Activated CD8-positive, alpha-beta memory T cell treated with anti-CD3 and anti-CD28 coated beads for 36 hours (primary cell): ENCODE measurements at regions not wholly inside any gene's neighbourhood (a gene's known extent, or its start where the extent isn't known, plus 50 kb on each side); places are given as distances from the start of the nearest gene placed in this dataset.

Source experiments
- CTCF ChIA-PET: fragments of 350-600 bp; sonication (Branson Sonifier 250); formaldehyde crosslinking; loops from one replicate; lab custom pipeline; 2021; ENCODE audit warnings: antibody characterized with exemption; lab: Charles Lee
- POLR2A ChIA-PET: fragments of 350-600 bp; sonication (Branson Sonifier 250); formaldehyde crosslinking; loops from one replicate; lab custom pipeline; 2021; ENCODE audit warnings: antibody characterized with exemption; lab: Charles Lee

DNA sequence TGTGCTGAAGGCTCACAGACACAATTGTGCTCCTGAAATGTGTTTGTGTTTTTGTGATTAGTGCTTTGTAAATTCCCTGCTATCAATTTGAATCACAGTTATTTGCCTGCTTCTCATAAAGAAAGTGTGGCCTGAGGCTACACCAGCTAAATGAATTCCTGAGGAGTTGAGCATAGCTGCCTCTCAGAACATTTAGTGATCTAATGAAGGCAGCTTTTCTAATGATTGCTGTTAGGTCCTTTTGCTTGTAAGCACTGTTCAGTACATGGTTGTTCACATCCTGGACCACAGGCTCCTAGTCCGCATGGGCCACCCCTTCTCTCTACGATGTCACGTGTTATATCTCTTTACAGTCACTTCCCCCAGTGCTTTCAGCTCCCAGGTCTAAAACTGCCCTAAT, 238.2 kb downstream of the B3GLCT start:
- POLR2A ChIA-PET: no interaction called here
- CTCF ChIA-PET: no interaction called here

DNA sequence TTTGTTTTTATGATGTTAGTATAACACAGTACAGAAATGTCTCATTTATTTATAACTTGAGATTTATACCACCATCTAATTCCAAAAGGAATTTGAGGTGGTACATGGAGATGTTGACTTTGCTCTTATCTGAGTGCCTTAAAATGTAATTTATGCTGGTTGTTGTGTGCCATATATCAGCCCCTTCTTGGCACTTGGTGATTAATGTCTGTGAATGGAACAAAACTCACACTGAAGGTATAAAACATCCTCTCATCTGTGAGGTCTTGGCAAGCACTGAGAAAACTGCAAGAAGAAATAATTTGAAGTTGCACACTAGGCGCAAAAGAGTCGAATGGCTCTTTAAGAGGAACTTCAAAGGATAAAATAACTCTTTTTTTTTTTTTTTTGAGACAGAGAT, 240.4 kb downstream of the B3GLCT start:
- ChIA-PET POLR2A (no interaction called here), CTCF (no interaction called here)

- POLR2A ChIA-PET: no interaction called here
- CTCF ChIA-PET: interaction anchor here (2.0 kb wide), 1 partner anchor 10 kb away, joined by 5 read pairs; no protein-coding TSS in a partner anchor
These were observed 242.2 kb downstream of the B3GLCT start for GRCh38 chr13:31441800-31442510.

- ChIA-PET POLR2A (no interaction called here), CTCF (interaction anchor here (2.0 kb wide), 1 partner anchor 11 kb away, joined by 5 read pairs; no protein-coding TSS in a partner anchor)
These were observed 242.8 kb downstream of the B3GLCT start for GRCh38 chr13:31442571-31442970.

- CTCF ChIA-PET: no interaction called here
- POLR2A ChIA-PET: no interaction called here
These were observed 244.6 kb downstream of the B3GLCT start for GRCh38 chr13:31444266-31444856.

DNA sequence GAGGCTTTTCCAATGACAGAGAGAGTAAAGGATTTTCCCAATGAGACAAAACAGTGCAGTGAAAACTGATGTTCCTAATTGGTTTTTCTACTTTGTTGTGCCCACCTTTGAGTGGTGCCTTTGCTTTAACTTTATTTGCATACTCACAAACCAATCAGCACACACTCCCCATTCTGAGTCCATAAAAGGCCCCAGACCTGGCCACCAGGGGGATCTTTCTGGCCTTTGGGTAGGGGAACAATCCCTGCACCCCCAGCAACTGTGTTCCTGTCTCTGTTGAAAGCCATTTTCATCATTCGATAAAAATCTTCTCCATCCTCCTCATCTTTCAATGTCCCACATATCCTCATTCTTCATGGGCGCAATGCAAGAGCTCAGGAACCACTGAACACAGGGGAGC, 252.8 kb downstream of the B3GLCT start:
- ChIA-PET CTCF (no interaction called here), POLR2A (interaction anchor here (0.6 kb wide), 1 partner anchor 24 kb away, joined by 6 read pairs; no protein-coding TSS in a partner anchor)

DNA sequence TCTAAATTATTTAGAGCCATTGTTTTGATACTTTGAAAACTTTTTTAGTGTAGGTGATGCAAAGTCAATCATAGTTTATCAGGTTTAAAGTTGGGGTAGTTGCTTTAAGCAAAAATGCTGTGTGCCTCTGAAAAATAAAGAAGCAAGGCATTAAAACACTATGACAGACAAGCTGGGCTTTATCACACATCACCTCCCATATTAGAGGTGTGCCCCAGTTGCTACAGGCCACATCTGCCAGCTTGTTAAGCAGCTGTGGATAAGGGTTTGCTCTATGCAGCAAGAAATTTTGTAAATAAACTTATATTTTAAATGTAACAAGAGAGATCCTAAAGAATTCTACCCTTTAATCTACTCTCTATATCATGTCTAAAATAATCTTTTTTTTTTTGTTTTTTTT, 255.8 kb downstream of the B3GLCT start:
- CTCF ChIA-PET: no interaction called here
- POLR2A ChIA-PET: no interaction called here

DNA sequence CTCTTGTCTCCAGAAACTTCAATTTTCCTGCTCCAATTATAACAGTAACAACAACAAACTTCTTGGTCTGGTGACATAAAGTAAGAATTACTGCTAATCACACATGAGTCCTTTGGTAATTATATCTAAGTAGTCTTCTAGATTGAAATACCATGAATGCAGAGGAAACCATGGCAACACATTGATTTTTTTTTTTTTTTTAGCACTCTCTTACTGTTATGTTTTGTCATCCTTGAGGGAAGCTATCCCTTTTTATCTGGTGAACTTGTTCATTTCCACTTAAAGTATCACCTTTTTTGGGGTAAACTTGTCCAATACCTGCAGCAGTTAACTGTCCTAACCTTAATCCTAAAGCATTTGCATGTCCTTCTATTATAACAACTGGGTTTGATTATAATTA, 256.3 kb downstream of the B3GLCT start:
- POLR2A ChIA-PET: no interaction called here
- CTCF ChIA-PET: no interaction called here

DNA sequence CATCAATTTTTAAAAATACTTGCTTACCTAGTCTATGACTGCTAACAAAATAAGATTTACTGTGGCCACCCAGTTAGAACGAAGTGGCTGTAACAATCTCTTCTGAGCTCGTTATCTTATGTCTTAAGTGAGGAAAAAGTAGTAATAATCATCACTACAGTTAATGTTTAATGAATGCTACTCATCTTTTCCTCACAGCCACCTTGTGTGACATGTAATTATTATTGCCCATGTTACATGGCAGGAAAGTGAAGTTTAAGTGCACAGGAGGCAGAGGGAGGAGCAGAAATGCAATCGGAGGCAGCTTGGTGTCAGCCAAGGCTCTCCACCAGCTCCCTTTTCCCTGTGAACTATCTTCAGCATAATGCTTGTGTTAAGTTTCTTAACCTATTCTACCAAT, 260.3 kb downstream of the B3GLCT start:
- ChIA-PET POLR2A (no interaction called here), CTCF (no interaction called here)

- ChIA-PET POLR2A (no interaction called here), CTCF (no interaction called here)
These were observed 262.1 kb downstream of the B3GLCT start for GRCh38 chr13:31461923-31462322.

DNA sequence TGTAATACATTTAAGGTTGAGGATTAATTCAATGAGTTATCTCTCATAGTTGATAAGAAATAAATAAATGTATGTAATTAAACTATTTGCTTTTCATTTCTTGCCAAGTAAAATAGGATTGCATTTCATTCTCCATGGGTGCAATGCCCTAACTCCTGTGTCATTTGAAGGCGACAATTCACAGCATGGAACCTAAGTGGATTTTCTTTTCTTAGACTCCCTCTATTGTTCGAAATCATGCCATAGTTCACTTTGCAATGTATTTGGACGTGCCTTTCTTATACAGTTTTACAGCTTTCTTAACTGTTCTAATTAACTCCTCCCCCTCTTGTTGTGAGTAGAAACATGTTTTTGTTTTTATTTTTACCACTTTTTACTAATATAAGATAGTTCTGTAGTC, 263.0 kb downstream of the B3GLCT start:
- ChIA-PET POLR2A (no interaction called here), CTCF (no interaction called here)

- ChIA-PET POLR2A (no interaction called here), CTCF (no interaction called here)
These were observed 268.5 kb downstream of the B3GLCT start for GRCh38 chr13:31468114-31468902.

GRCh38 chr13:31469377-31469776, 269.6 kb downstream of the B3GLCT start:
- CTCF ChIA-PET: no interaction called here
- POLR2A ChIA-PET: no interaction called here

GRCh38 chr13:31476266-31476665, 263.1 kb upstream of the RXFP2 start:
- ChIA-PET POLR2A (no interaction called here), CTCF (no interaction called here)

DNA sequence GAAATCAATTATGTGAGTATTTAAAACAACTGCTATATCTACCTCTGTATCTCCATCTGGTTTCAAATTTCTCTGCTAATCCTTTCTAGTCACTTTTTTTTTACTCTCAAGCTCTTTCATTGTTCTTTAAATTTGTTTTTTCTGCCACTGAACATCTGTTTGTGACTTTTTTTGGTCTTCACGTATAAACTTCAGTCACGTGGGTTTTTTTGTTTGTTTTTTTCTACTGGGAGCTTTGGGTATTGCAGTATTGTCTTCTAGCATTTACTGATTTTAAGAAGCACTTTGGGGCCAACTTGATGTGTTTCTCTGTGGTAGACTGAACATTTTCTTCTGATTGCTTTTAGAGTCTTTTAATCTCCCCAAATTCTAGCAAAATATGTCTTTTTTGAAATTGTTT, 262.6 kb upstream of the RXFP2 start:
- CTCF ChIA-PET: no interaction called here
- POLR2A ChIA-PET: no interaction called here

GRCh38 chr13:31477961-31478360, 261.4 kb upstream of the RXFP2 start:
- POLR2A ChIA-PET: no interaction called here
- CTCF ChIA-PET: no interaction called here

- ChIA-PET CTCF (no interaction called here), POLR2A (no interaction called here)
These were observed 254.1 kb upstream of the RXFP2 start for GRCh38 chr13:31485183-31485582.

- CTCF ChIA-PET: no interaction called here
- POLR2A ChIA-PET: no interaction called here
These were observed 253.7 kb upstream of the RXFP2 start for GRCh38 chr13:31485651-31486051.

DNA sequence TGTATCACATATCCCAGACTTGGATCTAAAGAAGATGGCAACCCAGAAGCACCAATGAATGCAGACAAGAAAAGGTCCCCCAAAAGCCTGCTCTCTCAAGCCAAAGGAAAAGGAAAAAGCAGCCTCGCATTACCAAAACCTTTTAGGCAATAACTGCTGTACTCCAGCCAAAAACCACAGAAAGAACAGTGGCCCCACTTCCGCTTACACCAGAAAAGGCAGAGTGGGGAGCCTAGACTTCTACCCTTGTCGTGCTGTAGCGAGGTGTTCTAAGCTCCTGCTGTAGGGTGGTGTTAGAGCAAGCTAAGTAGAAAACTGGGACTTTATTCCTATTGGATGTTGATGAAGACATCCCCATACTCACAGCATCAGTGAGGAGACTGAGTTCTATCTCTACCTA, 244.0 kb upstream of the RXFP2 start:
- POLR2A ChIA-PET: no interaction called here
- CTCF ChIA-PET: no interaction called here

DNA sequence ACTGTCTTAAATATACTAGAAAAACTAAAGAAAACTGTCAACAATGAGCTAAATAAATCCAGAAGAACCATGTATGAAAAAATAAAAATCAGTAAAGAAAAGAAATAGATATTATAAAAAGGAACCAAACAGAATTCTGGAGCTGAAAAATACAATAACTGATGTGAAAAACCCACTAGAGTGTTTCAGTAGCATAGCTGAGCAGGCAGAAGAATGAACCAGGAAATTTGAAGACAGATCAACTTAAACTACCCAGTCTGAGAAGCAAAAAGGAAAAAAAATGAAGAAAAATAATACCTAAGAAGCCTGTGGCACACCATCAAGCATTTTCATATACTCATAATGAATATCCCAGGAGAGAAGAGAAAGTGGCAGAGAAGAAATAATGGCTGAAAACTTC, 240.1 kb upstream of the RXFP2 start:
- ChIA-PET POLR2A (no interaction called here), CTCF (no interaction called here)

DNA sequence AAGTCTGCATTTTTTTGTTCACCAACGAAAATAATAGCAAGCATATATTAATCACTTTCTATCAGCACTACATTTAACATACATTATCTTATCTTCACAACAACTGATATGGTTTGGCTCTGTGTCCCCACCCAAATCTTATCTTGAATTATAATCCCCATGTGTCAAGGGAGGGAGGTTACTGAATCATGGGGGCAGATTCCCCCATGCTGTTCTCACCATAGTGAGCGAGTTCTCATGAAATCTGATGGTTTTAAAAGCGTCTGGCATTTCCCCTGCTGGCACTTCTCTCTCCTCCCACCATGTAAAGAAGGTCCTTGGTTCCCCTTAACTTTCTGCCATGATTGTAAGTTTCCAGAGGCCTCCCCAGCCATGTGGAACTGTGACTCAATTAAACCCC, 235.7 kb upstream of the RXFP2 start:
- ChIA-PET POLR2A (no interaction called here), CTCF (no interaction called here)
